GM19043 (cell line): ENCODE measurements at regions not wholly inside any gene's neighbourhood (a gene's known extent, or its start where the extent isn't known, plus 50 kb on each side); places are given as distances from the start of the nearest gene placed in this dataset.

Experiments
- ATAC-seq: cut with Tn5 transposase; IDR thresholded peaks from one replicate; pipeline ENCODE4 v1.9.1; 2021; ENCODE audit warnings: low read depth; ENCODE audit not compliant: unreplicated experiment

GRCh38 chr16:74100395-74101326, 196.0 kb upstream of the PSMD7 start:
- ATAC-seq: no peak

- ATAC-seq: no peak
Measured at GRCh38 chr16:74099530-74099929, 197.1 kb upstream of the PSMD7 start.

- ATAC-seq: no peak
Measured at GRCh38 chr16:74094962-74095361, 201.7 kb upstream of the PSMD7 start.

- ATAC-seq: peak; percentile 66
Measured at GRCh38 chr16:74094514-74094913, 202.1 kb upstream of the PSMD7 start.

- no peak for ATAC-seq
Measured at GRCh38 chr16:74092336-74092735, 204.3 kb upstream of the PSMD7 start.

GRCh38 chr16:74090871-74091270, 205.7 kb upstream of the PSMD7 start:
- no peak for ATAC-seq

- no peak for ATAC-seq
Measured at GRCh38 chr16:74083541-74083940, 213.1 kb upstream of the PSMD7 start.

GRCh38 chr16:74080311-74080710, 216.3 kb upstream of the PSMD7 start:
- ATAC-seq: no peak

- peak; percentile 57 for ATAC-seq
Measured at GRCh38 chr16:74079232-74079586, 217.4 kb upstream of the PSMD7 start.

- ATAC-seq: peak; percentile 71
Measured at GRCh38 chr16:74078511-74079231, 217.9 kb upstream of the PSMD7 start.

GRCh38 chr16:74076568-74076967, 220.0 kb upstream of the PSMD7 start:
- no peak for ATAC-seq

GRCh38 chr16:74075393-74075792, 221.2 kb upstream of the PSMD7 start:
- ATAC-seq: no peak

- ATAC-seq: no peak
Measured at GRCh38 chr16:74073456-74073855, 223.2 kb upstream of the PSMD7 start.

GRCh38 chr16:74071996-74072535, 224.5 kb upstream of the PSMD7 start:
- ATAC-seq: no peak

- no peak for ATAC-seq
Measured at GRCh38 chr16:74070237-74070636, 226.4 kb upstream of the PSMD7 start.

GRCh38 chr16:74064120-74064735, 232.4 kb upstream of the PSMD7 start:
- ATAC-seq: no peak

- no peak for ATAC-seq
Measured at GRCh38 chr16:74053826-74054225, 242.8 kb upstream of the PSMD7 start.

GRCh38 chr16:74053312-74053711, 243.3 kb upstream of the PSMD7 start:
- ATAC-seq: no peak

- ATAC-seq: no peak
Measured at GRCh38 chr16:74052016-74052415, 244.6 kb upstream of the PSMD7 start.

- no peak for ATAC-seq
Measured at GRCh38 chr16:74049027-74049426, 247.6 kb upstream of the PSMD7 start.

GRCh38 chr16:74046524-74046923, 250.1 kb upstream of the PSMD7 start:
- ATAC-seq: no peak
